Naive thymus-derived CD8-positive, alpha-beta T cell (primary cell): ENCODE measurements at regions not wholly inside any gene's neighbourhood (a gene's known extent, or its start where the extent isn't known, plus 50 kb on each side); places are given as distances from the start of the nearest gene placed in this dataset.

Experiments
- ATAC-seq, 2 donors: fragments of 150-1000 bp; cut with Tn5 transposase in 1 of 2; sonication (Bioruptor Pico), chemical (Tn5 transposase) in 1 of 2; 1 replicate in 1 of 2; 2 replicates in 1 of 2; pipeline ENCODE4 v1.10.0; 2021; ENCODE audit warnings: mild to moderate bottlenecking in 2 of 2, moderate library complexity in 2 of 2
- POLR2A ChIA-PET: fragments of 350-600 bp; sonication (Branson Sonifier 250); formaldehyde crosslinking; loops from one replicate; lab custom pipeline; 2021; ENCODE audit warnings: antibody characterized with exemption; lab: Charles Lee
- DNase-seq, 10 donors: peaks; one replicate each; pipeline versions ENCODE4 v3.0.0 to v3.0.0-alpha.2; 2020 to 2022
- H3K27ac Mint-ChIP-seq, 10 donors: one replicate each; pipeline ENCODE4 v1.8.0; 2020 to 2022; ENCODE audit warnings: mild to moderate bottlenecking in 10 of 10, mixed read lengths in 10 of 10, moderate library complexity in 4 of 10, inconsistent platforms in 1 of 10
- H3K27me3 Mint-ChIP-seq, 5 donors: one replicate each; pipeline ENCODE4 v1.8.0; 2021 to 2022; ENCODE audit warnings: mixed read lengths in 5 of 5
- H3K36me3 Mint-ChIP-seq, 3 donors: one replicate each; pipeline ENCODE4 v1.8.0; 2020 to 2022; ENCODE audit warnings: mixed read lengths in 3 of 3, mild to moderate bottlenecking in 2 of 3, inconsistent platforms in 1 of 3
- H3K4me1 Mint-ChIP-seq, 4 donors: one replicate each; pipeline ENCODE4 v1.8.0; 2021 to 2022; ENCODE audit warnings: mixed read lengths in 4 of 4
- H3K4me3 Mint-ChIP-seq, 10 donors: one replicate each; pipeline ENCODE4 v1.8.0; 2020 to 2022; ENCODE audit warnings: mild to moderate bottlenecking in 10 of 10, mixed read lengths in 10 of 10, moderate library complexity in 6 of 10, inconsistent platforms in 1 of 10
- H3K9me3 Mint-ChIP-seq, 9 donors: one replicate each; pipeline ENCODE4 v1.8.0; 2020 to 2022; ENCODE audit warnings: mixed read lengths in 9 of 9, mild to moderate bottlenecking in 3 of 9, inconsistent platforms in 1 of 9, moderate library complexity in 1 of 9

GRCh38 chr2:167440382-167440781, 552.1 kb downstream of the XIRP2 start:
- no peak for ATAC-seq
- H3K4me3 Mint-ChIP-seq = no peak overlapping the region
- no peaks in the 10 kb centered on the region for H3K27me3 Mint-ChIP-seq
- H3K4me1 Mint-ChIP-seq = no peaks in the 10 kb centered on the region
- no peak for DNase-seq
- POLR2A ChIA-PET = no interaction called here
- H3K36me3 Mint-ChIP-seq = no peaks in the 10 kb centered on the region
- H3K27ac Mint-ChIP-seq = no peak overlapping the region
- H3K9me3 Mint-ChIP-seq = peaks cover 0 to 22% (median 7%) of the 10 kb centered on the region in 9 donors

- POLR2A ChIA-PET = no interaction called here
- H3K27ac Mint-ChIP-seq = no peak overlapping the region
- ATAC-seq (no peak), DNase-seq (no peak)
- H3K27me3 Mint-ChIP-seq = no peaks in the 10 kb centered on the region
- no peaks in the 10 kb centered on the region for H3K4me1 Mint-ChIP-seq
- H3K4me3 Mint-ChIP-seq = no peak overlapping the region
- peaks cover 0 to 15% (median 0%) of the 10 kb centered on the region in 9 donors for H3K9me3 Mint-ChIP-seq
- H3K36me3 Mint-ChIP-seq = no peaks in the 10 kb centered on the region
These were observed 549.9 kb downstream of the XIRP2 start for GRCh38 chr2:167438206-167438605.

GRCh38 chr2:167431949-167432348, 543.7 kb downstream of the XIRP2 start:
- ATAC-seq (no peak), DNase-seq (no peak)
- Mint-ChIP-seq H3K27ac (no peak overlapping the region), H3K27me3 (peaks cover 0 to 6% (median 0%) of the 10 kb centered on the region in 5 donors), H3K36me3 (peaks cover 0 to 4% (median 0%) of the 10 kb centered on the region in 3 donors), H3K9me3 (peaks cover 0 to 24% (median 4%) of the 10 kb centered on the region in 9 donors), H3K4me1 (no peaks in the 10 kb centered on the region), H3K4me3 (no peak overlapping the region)
- POLR2A ChIA-PET = no interaction called here

GRCh38 chr2:167430447-167430846, 542.2 kb downstream of the XIRP2 start:
- POLR2A ChIA-PET = no interaction called here
- Mint-ChIP-seq H3K4me3 (no peak overlapping the region), H3K9me3 (peaks cover 0 to 19% (median 3%) of the 10 kb centered on the region in 9 donors), H3K4me1 (no peaks in the 10 kb centered on the region), H3K27ac (no peak overlapping the region), H3K36me3 (peaks cover 0 to 4% (median 0%) of the 10 kb centered on the region in 3 donors), H3K27me3 (peaks cover 0 to 6% (median 0%) of the 10 kb centered on the region in 5 donors)
- DNase-seq (no peak), ATAC-seq (no peak)

DNA sequence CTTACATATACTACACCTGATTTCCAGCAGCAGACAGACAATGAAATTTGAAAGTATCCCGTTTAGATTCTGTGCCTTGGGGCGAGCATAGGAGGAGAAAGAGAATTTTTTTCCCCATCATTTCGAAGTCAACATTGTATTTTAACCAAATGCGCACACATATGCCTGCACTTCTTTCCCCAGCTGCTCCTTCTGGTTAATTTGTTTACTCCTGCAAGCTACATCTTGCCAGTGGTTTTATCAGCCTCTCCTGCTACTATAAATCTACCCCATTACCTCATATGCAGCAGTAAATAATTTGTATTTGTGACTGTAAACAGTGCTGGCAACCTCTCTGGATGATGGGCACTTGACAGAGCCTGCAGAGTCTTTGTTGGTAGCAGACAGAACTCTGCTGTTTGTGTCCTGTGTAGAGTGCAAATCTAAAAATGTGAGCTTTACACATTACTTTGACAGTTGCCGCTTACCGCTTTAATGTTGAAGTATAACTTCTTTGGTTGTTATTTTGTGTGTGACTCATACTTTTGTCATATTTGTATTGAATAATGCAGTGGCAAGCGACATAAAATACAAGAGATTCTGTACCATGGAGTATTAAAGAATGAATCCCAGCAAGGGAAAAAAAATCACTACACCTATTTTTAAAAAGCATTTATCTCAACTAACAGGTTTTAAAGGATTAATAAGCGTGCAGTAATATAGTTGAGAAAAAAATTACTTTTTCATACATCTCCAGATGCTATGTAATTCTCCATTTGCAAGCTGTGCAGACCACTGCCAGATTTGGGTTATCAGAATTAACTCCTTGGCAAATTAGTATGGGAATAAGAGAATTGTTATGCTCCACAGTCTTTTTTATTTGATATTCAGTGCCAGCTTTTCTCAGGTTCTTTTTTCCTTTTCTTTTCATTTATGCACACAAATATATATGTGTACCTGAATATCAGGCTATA, 536.8 kb downstream of the XIRP2 start:
- Mint-ChIP-seq H3K4me3 (no peak overlapping the region), H3K27ac (no peak overlapping the region), H3K36me3 (peaks cover 0 to 4% (median 0%) of the 10 kb centered on the region in 3 donors), H3K27me3 (peaks cover 0 to 2% (median 0%) of the 10 kb centered on the region in 5 donors), H3K4me1 (no peaks in the 10 kb centered on the region), H3K9me3 (peaks cover 0 to 19% (median 4%) of the 10 kb centered on the region in 9 donors)
- POLR2A ChIA-PET = no interaction called here
- DNase-seq (no peak), ATAC-seq (no peak)

GRCh38 chr2:167424221-167424620, 535.9 kb downstream of the XIRP2 start:
- peaks cover 0 to 4% (median 0%) of the 10 kb centered on the region in 3 donors for H3K36me3 Mint-ChIP-seq

DNA sequence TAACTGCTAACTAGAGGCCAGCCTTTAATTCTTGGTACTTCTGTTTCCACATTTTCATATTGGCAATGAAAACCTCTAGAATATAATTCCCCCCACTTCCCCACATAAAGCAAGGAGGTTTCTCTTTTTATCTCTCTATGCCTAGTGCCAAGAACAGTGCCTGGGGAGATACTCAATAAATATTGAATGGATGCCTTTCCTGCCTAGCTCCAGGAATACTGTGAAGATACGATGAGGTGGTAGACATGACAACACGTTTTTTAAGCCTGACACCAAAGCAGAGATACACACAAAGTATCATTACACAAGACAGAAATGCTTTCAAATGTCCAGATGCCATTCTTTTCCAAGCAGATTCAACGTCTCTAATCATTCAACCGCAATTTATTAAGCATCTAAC, 535.5 kb downstream of the XIRP2 start:
- no peaks in the 10 kb centered on the region for H3K4me1 Mint-ChIP-seq
- H3K9me3 Mint-ChIP-seq = peaks cover 0 to 19% (median 0%) of the 10 kb centered on the region in 9 donors
- ATAC-seq = no peak
- no peak for DNase-seq
- no peak overlapping the region for H3K4me3 Mint-ChIP-seq
- H3K36me3 Mint-ChIP-seq = peaks cover 0 to 4% (median 0%) of the 10 kb centered on the region in 3 donors
- POLR2A ChIA-PET = no interaction called here
- H3K27ac Mint-ChIP-seq = no peak overlapping the region
- H3K27me3 Mint-ChIP-seq = peaks cover 0 to 3% (median 0%) of the 10 kb centered on the region in 5 donors

More at GRCh38 chr2:167424221-167424620, 535.9 kb downstream of the XIRP2 start:
- Mint-ChIP-seq H3K27ac (no peak overlapping the region), H3K4me3 (no peak overlapping the region), H3K4me1 (no peaks in the 10 kb centered on the region), H3K27me3 (peaks cover 0 to 2% (median 0%) of the 10 kb centered on the region in 5 donors), H3K9me3 (peaks cover 0 to 19% (median 0%) of the 10 kb centered on the region in 9 donors)
- ATAC-seq = no peak
- POLR2A ChIA-PET = no interaction called here
- no peak for DNase-seq

DNA sequence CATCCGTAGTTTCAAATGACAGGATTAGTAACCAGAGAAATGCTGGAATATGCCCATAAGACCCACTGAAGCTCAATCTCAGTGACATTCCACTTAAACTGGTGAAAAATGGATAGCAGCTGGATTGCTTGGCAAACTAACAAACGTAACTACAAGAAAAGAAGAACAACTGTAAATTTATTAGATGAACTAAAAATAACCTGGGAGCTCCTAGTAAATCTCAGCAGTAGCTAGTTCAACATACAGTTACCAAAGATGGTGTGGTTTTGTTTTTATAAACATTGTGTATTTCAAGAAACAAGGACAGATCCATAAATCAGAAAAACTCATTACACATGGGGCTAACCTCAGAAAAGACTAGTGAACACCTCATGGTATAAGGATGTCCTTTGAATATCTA, 531.9 kb downstream of the XIRP2 start:
- Mint-ChIP-seq H3K36me3 (no peaks in the 10 kb centered on the region), H3K27ac (no peak overlapping the region), H3K4me1 (no peaks in the 10 kb centered on the region), H3K9me3 (peaks cover 0 to 32% (median 0%) of the 10 kb centered on the region in 9 donors), H3K4me3 (no peak overlapping the region), H3K27me3 (peaks cover 0 to 7% (median 0%) of the 10 kb centered on the region in 5 donors)
- POLR2A ChIA-PET = no interaction called here
- ATAC-seq = no peak
- no peak for DNase-seq

DNA sequence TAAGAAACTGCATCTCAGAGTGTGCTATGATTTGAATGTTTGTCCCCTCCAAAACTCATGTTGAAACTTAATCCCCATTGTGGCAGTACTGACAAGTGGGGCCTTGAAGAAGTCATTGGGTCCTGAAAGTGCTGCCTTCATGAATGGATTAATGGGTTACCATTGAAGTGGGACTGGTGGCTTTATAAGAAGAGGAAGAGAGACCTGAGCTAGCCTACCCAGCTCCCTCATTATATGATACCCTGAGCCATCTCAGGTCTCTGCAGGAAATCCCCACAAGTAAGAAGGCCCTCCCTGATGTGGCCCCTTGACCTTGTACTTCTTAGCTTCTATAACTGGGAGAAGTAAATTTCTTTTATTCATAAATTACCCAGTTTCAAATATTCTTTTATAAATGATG, 526.8 kb downstream of the XIRP2 start:
- Mint-ChIP-seq H3K36me3 (no peaks in the 10 kb centered on the region), H3K27ac (no peak overlapping the region), H3K4me3 (no peak overlapping the region), H3K27me3 (peaks cover 0 to 7% (median 0%) of the 10 kb centered on the region in 5 donors), H3K4me1 (no peaks in the 10 kb centered on the region), H3K9me3 (peaks cover 0 to 26% (median 7%) of the 10 kb centered on the region in 9 donors)
- POLR2A ChIA-PET = no interaction called here
- no peak for DNase-seq
- ATAC-seq = no peak

- Mint-ChIP-seq H3K27ac (no peak overlapping the region), H3K9me3 (peaks cover 0 to 27% (median 15%) of the 10 kb centered on the region in 9 donors), H3K27me3 (peaks cover 0 to 2% (median 0%) of the 10 kb centered on the region in 5 donors), H3K4me1 (no peaks in the 10 kb centered on the region), H3K4me3 (no peak overlapping the region), H3K36me3 (no peaks in the 10 kb centered on the region)
- POLR2A ChIA-PET = no interaction called here
- ATAC-seq (no peak), DNase-seq (no peak)
These were observed 523.1 kb downstream of the XIRP2 start for GRCh38 chr2:167411367-167411766.

- Mint-ChIP-seq H3K36me3 (no peaks in the 10 kb centered on the region), H3K27me3 (peaks cover 0 to 2% (median 0%) of the 10 kb centered on the region in 5 donors), H3K9me3 (peaks cover 0 to 24% (median 8%) of the 10 kb centered on the region in 9 donors), H3K27ac (no peak overlapping the region), H3K4me3 (no peak overlapping the region), H3K4me1 (no peaks in the 10 kb centered on the region)
- no peak for DNase-seq
- POLR2A ChIA-PET = no interaction called here
- ATAC-seq = no peak
These were observed 518.3 kb downstream of the XIRP2 start for GRCh38 chr2:167406558-167406957.

GRCh38 chr2:167404627-167405284, 516.5 kb downstream of the XIRP2 start:
- Mint-ChIP-seq H3K36me3 (no peaks in the 10 kb centered on the region), H3K9me3 (peaks cover 0 to 33% (median 13%) of the 10 kb centered on the region in 9 donors), H3K27me3 (peaks cover 0 to 2% (median 0%) of the 10 kb centered on the region in 5 donors), H3K27ac (no peak overlapping the region), H3K4me3 (no peak overlapping the region), H3K4me1 (no peaks in the 10 kb centered on the region)
- ATAC-seq (no peak), DNase-seq (no peak)
- POLR2A ChIA-PET = no interaction called here

DNA sequence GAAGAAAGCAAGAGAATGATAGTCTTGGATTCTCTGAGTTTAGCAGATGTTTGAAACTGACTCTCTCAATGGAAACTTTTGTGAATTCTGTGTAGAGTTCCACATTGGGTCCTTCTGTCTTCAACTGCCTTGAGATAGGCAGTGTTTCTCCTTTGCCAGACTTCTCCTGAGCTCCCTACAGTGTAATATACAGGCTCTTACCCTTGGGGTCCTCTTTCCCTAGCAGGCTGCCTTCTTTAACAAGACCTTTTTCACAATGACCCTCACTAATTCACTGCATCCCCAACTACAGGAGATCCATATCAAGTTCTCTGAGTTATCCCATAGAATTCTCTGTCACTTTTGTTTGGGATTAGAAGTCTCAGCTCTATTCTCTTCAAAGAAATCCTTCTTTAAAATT, 513.0 kb downstream of the XIRP2 start:
- H3K9me3 Mint-ChIP-seq = peaks cover 0 to 25% (median 12%) of the 10 kb centered on the region in 9 donors

More for the DNA sequence above, 513.0 kb downstream of the XIRP2 start:
- POLR2A ChIA-PET = no interaction called here
- Mint-ChIP-seq H3K4me3 (no peak overlapping the region), H3K4me1 (no peaks in the 10 kb centered on the region), H3K27me3 (no peaks in the 10 kb centered on the region), H3K36me3 (no peaks in the 10 kb centered on the region), H3K27ac (no peak overlapping the region)
- ATAC-seq (no peak), DNase-seq (no peak)
